IPS DF 4.7 (cell line): ENCODE measurements at regions not wholly inside any gene's neighbourhood (a gene's known extent, or its start where the extent isn't known, plus 50 kb on each side); places are given as distances from the start of the nearest gene placed in this dataset.
"Not testable (repeated sequence)": the region's sequence is repeated elsewhere in the genome, so short reads cannot be mapped to it uniquely, and the experiment has no call there.

Experiments
- DNase-seq: peaks from one replicate; pipeline ENCODE4 v3.0.0-alpha.2; 2013; ENCODE audit warnings: low spot score; ENCODE audit errors: extremely low read depth

- no peak for DNase-seq
Observed at GRCh38 chr18:68431111-68431921, 283.6 kb downstream of the TMX3 start.

GRCh38 chr18:68429841-68430240, 285.1 kb downstream of the TMX3 start:
- no peak for DNase-seq

- DNase-seq = no peak
Observed at GRCh38 chr18:68429111-68429510, 285.8 kb downstream of the TMX3 start.

- no peak for DNase-seq
Observed at GRCh38 chr18:68428661-68429060, 286.2 kb downstream of the TMX3 start.

GRCh38 chr18:68427951-68428401, 286.9 kb downstream of the TMX3 start:
- no peak for DNase-seq

- no peak for DNase-seq
Observed at GRCh38 chr18:68426731-68427315, 288.1 kb downstream of the TMX3 start.

- no peak for DNase-seq
Observed at GRCh38 chr18:68418881-68419280, 296.0 kb downstream of the TMX3 start.

- no peak for DNase-seq
Observed at GRCh38 chr18:68418226-68418868, 296.6 kb downstream of the TMX3 start.

- DNase-seq = no peak
Observed at GRCh38 chr18:68417826-68418225, 297.1 kb downstream of the TMX3 start.

- DNase-seq = no peak
Observed at GRCh38 chr18:68417166-68417799, 297.6 kb downstream of the TMX3 start.

GRCh38 chr18:68414407-68414806, 300.5 kb downstream of the TMX3 start:
- DNase-seq = no peak

- DNase-seq = no peak
Observed at GRCh38 chr18:68409576-68409975, 305.3 kb downstream of the TMX3 start.

- DNase-seq = no peak
Observed at GRCh38 chr18:68406761-68407160, 308.1 kb downstream of the TMX3 start.

GRCh38 chr18:68402784-68403183, 312.1 kb downstream of the TMX3 start:
- DNase-seq = no peak

- no peak for DNase-seq
Observed at GRCh38 chr18:68400889-68401288, 314.0 kb downstream of the TMX3 start.

GRCh38 chr18:68399721-68400120, 315.2 kb downstream of the TMX3 start:
- no peak for DNase-seq

GRCh38 chr18:68397241-68398035, 317.5 kb downstream of the TMX3 start:
- no peak for DNase-seq

- DNase-seq = no peak
Observed at GRCh38 chr18:68394705-68395104, 320.2 kb downstream of the TMX3 start.

- DNase-seq = no peak
Observed at GRCh38 chr18:68391801-68392200, 323.1 kb downstream of the TMX3 start.

- no peak for DNase-seq
Observed at GRCh38 chr18:68387246-68387645, 327.7 kb downstream of the TMX3 start.

- not testable (repeated sequence) for DNase-seq
Observed at GRCh38 chr18:68383979-68384378, 330.9 kb downstream of the TMX3 start.
